Fibroblast of the aortic adventitia (primary cell): ENCODE measurements at regions not wholly inside any gene's neighbourhood (a gene's known extent, or its start where the extent isn't known, plus 50 kb on each side); places are given as distances from the start of the nearest gene placed in this dataset.

Source experiments
- DNase-seq: peaks from one replicate; pipeline ENCODE4 v3.0.0-alpha.2; 2010; ENCODE audit warnings: low read depth
- H3K4me3 ChIP-seq: 2 replicates; pipeline ENCODE4 v1.5.1; 2011; ENCODE audit warnings: low read depth, mild to moderate bottlenecking, control low read depth, low read length, moderate library complexity
- CTCF ChIP-seq: IDR thresholded peaks from 2 replicates; pipeline ENCODE4 v1.5.1; 2011; ENCODE audit warnings: mild to moderate bottlenecking, low read length, control low read depth, inconsistent platforms; ENCODE audit not compliant: insufficient read depth

GRCh38 chr18:55166260-55166598 is 207.0 kb upstream of the CCDC68 start:
- no peak overlapping the region for H3K4me3 ChIP-seq
- DNase-seq: no peak
- no peak for TF ChIP-seq CTCF

DNA sequence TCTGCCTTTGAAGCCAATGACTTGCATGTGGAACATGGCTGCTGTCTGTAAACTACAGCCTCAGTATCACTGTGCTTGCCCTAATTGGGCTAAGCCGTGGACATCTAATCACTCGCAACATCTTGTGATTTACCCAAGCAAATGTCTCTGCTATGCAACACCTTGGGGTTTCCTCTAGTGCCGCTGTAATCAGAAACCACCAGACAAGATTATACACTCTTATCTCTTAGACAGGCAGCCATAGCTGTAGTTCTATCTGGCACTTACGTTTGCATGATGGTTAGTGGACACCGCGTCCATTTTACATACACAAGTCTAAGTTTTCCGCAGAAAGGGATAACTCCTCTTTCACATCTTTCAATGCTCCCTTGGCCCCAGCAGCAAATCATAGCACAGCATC is 204.3 kb upstream of the CCDC68 start:
- H3K4me3 ChIP-seq: no peak overlapping the region
- TF ChIP-seq CTCF: no peak
- DNase-seq: no peak

GRCh38 chr18:55161916-55162315 is 202.7 kb upstream of the CCDC68 start:
- no peak overlapping the region for H3K4me3 ChIP-seq
- no peak for TF ChIP-seq CTCF
- peak; percentile 22 for DNase-seq

GRCh38 chr18:55159027-55159426 is 199.8 kb upstream of the CCDC68 start:
- TF ChIP-seq CTCF: no peak
- DNase-seq: no peak
- no peak overlapping the region for H3K4me3 ChIP-seq

GRCh38 chr18:55158570-55158969 is 199.3 kb upstream of the CCDC68 start:
- no peak for DNase-seq
- TF ChIP-seq CTCF: no peak
- no peak overlapping the region for H3K4me3 ChIP-seq

GRCh38 chr18:55153346-55153745 is 194.1 kb upstream of the CCDC68 start:
- no peak for TF ChIP-seq CTCF
- no peak for DNase-seq
- H3K4me3 ChIP-seq: no peak overlapping the region

GRCh38 chr18:55152801-55153200 is 193.5 kb upstream of the CCDC68 start:
- peak; percentile 23 for DNase-seq
- TF ChIP-seq CTCF: no peak
- H3K4me3 ChIP-seq: no peak overlapping the region
